NCI-H1105 (cell line): ENCODE measurements at regions not wholly inside any gene's neighbourhood (a gene's known extent, or its start where the extent isn't known, plus 50 kb on each side); places are given as distances from the start of the nearest gene placed in this dataset.

Experiments used
- DNase-seq: peaks from one replicate; lab custom pipeline; 2025; lab: John Stamatoyannopoulos, UW

DNA sequence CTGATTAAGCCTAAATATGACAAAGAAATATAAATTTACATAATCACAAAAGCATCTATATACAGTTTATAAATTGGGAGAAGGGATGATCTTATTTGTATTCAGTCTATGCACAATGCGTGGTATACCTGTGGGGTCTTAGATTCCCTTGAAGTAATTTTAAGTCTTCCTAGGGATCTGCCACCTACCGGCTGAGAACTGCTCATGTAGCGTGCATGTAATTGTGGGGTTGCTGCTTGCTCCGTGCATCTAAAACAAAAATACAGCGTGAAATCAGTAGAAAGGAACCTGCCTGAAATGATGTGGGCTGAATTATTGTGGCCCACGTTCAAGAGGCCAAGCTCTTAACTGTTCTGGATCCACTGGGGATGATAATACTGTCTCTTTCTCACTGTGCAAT is 187.3 kb downstream of the MBOAT1 start:
- DNase-seq: no peak

GRCh38 chr6:20025681-20026080 is 186.6 kb downstream of the MBOAT1 start:
- DNase-seq: no peak

DNA sequence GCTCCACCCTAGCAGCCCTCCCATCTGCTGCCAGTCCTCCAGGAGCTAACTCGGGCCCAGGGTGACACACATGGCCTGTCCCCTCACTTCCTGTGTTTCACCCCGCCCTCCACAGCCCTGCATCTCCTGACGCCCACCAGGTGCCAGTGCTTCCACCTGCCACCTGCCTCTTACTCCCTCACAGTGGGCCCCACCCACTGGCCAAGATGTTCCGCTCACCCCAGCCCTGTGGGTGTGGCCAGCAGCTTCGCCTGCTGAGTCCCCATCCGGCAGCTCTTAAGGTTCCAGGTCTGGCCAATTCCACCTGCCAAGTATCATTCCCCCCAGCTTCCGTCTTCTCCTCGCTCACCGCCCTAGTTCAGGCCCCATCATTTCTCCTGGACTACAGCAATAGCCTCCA is 184.1 kb downstream of the MBOAT1 start:
- DNase-seq: peak; percentile 17

DNA sequence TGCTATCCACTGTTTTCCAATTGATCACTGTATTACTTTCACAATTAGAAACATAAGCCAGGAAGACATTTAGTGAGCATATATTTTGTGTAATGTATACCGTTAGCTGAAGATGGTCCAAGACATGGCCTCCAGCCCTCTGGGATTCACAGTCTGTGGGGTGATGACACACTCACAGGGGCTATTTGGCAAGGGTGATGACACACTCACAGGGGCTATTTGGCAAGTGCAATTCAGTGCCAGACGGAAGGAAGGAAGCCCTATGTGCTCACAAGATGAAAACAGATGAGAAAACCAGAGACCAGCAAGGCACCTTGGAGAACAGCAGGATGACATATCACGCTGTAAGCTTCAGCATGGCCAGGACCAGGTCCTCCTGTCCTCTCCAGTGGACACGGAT is 183.7 kb downstream of the MBOAT1 start:
- DNase-seq: no peak

DNA sequence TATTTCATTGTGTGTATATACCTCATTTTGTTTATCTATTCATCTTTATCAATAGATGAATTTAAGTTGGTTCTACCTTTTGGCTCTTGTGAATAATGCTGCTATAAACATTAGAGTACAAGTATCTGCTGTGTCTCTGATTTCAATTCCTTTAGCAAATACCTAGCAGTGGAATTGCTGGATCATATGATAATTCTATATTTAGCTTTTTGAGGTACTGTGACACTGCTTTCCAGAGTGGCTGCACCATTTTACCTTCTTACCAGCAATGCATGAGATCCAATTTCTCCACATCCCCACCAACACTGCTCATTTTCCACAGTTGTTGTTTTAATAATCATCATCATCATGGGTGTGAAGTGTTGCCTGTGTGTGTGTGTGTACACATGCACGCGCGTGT is 182.3 kb downstream of the MBOAT1 start:
- no peak for DNase-seq

GRCh38 chr6:20031342-20031741 is 180.9 kb downstream of the MBOAT1 start:
- no peak for DNase-seq

- DNase-seq: no peak
Measured at GRCh38 chr6:20033697-20034407, 178.4 kb downstream of the MBOAT1 start.

- DNase-seq: no peak
Measured at GRCh38 chr6:20034408-20034769, 177.9 kb downstream of the MBOAT1 start.

DNA sequence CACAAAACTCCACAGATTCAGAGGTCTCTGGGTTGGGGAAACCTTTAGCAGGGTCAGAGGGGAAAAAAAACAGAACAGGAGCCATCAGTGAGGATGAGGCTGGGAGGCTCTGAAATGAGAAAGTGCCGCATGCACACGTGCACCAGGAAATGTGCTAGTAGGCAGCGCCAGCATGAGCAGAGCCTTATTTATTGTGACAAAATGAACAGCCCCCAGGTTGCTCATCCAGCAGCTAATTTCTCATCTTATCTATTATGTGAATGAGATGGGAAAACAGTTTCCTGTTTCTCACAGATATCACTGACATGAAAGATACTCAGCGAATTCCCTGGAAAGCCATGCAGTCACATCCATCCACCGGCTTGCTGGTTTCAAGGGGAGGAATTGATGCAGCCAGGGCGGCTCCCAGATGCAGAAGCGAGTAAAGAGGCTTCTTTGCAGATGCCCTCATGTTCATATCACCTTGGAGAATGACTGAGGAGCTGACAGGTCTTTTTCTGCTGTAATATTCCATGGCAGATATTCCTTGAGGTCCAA is 176.1 kb downstream of the MBOAT1 start:
- DNase-seq: no peak

DNA sequence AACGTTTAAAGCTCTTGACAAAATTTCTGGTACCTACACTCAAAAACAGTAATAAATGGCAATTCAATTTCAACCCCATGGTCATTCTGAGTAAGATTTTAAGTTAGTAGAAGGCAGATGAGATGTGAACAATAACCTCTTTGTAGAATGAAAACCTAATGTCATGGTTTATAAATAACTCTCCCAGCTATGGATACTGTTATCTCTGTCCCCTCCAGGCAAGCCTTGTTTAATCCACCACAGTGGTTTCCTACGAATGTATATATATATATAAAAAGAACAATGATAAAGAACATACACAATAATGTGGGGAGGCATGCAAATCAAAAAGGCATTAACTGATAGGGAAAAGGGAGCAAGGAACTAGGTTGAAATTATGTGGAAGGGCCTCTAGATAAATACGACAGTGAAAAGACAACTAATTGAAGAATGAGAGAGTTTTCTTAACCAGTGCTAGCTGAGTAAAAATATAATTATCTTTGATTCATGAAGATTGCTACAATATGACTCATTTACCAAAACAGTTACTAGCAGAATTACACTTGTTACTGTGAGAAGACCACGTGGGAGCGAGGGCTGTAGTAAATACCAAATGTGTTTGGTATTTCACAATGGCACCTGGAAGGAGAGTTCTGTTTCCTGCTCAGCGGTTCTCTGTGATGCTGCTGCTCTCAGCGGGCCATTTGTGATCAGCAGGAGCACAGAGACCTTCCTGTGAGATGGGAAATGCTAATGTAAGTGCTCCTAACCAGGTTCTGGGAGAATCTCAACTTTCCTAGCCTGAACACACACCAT is 173.7 kb downstream of the MBOAT1 start:
- DNase-seq: no peak

- no peak for DNase-seq
Measured at GRCh38 chr6:20044883-20045282, 167.4 kb downstream of the MBOAT1 start.
